ENCODE measurements at regions not wholly inside any gene's neighbourhood (a gene's known extent, or its start where the extent isn't known, plus 50 kb on each side); places are given as distances from the start of the nearest gene placed in this dataset.

DNA sequence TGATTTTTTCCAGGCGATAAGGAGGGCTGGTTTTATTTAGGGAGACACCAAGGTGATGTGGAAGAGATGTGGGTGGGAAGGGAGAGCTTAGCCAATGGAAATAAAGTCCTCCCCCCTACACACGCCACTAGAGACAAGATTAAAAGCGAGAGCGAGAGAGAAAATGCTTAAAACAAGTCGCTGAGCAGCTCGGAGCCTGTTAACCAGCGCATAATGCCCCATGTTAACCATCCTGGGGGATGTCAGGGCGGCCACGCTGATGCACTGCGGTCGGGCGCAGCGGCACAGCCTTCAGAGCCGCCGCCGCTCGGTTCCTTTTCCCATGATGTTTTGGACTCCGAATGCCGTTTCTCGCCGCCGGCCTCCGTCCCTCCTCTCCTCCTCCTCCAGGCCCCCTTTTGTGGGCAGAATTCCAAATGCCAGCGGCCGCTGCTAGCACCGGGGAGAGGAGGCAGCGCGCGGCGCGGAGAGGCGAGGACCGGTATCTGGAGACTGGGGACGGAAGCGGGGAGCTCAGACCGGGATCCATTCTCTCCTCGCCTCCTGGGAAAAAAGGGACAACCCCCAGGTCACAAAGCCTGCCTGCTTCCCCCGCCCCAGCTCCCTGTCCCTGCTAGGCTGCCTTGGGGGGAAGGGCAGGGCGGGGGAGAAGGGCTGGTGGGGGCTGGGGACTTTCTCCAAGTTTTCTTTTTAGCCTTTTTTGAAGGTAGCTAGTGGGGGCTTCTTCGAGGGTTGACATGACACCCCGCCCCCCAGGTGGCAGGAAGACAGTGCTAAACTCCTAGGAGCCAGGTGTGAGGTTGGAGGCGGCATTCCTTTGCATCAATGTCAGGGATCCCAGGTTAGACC is 98.1 kb upstream of the CCL2 start:
- no peak for DNase-seq

DNA sequence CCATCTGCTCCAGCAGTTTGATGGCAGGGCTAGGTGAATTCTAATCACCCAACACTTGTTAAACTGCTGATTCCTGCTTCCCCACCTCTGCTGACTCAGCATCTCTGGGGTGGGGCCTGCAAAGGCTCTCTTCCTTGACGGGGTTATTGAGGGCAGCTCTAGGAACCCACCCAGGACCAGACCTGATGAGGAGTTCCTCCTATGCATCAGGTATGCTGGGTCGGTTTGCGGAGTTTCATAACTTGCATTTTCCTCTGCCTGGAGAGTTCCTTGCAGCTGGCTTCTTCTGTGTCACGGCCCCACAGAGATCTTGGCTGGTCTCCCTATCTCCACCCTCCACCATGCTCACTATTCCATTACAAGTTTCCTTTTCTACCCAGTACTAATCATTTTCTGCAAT is 93.4 kb upstream of the CCL2 start:
- DNase-seq = no peak

DNA sequence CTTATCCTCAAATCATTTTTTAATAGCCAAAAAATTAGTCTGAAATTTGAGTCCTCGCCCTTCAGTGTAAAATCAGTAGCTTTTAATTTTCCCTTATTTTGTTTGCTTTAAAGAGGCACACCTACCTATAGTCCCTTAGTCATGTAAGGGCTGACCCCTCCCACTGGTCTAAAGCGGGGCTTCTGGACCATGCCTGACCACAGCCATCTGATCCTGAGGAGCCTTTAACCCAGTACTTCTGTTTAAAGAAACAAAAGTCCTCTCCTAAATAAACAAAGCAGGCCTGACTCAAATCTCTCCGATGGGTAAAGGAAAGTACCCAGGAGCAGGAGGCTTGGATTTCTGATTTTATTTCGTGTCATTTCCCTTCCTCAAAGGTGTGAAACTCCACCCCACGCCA is 92.0 kb upstream of the CCL2 start:
- no peak for DNase-seq

DNA sequence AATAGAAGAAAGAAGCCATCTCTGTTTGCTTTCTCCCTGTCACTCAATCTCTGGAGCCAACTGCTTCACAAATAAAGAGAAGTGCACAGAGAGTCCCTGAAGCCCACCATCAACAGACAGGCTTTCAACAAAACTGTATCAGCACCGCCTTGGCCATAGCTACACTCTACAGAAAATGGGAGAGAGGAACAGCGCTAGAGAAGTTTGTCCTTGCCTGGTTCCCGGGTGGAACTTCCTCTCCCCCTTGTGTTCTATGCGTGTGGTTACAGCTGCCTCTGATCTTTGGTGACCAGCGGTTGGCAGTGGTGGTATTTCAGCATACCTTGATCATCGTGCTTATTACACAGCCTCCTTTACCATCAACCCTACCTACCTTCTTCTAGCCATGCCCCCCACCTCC is 91.4 kb upstream of the CCL2 start:
- DNase-seq = no peak

DNA sequence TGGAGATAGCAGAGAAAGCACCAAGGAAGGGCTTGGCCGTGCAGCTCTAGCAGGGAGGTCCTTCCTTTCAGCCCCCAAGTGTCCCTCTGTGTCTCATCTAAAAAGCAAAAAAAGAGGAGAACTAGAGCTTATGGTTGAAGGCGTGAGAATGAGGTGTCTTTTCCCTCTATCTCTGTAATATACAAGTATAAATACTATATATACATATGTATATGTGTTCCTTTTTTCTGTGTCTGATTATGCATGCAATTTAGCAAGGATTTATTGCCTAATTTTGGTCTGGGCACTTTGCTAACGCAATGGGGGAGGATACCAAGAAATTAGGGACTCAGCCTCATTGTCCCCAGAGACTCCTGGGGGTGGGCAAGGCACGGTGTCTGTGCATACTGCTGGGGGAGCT is 90.2 kb upstream of the CCL2 start:
- no peak for DNase-seq

DNA sequence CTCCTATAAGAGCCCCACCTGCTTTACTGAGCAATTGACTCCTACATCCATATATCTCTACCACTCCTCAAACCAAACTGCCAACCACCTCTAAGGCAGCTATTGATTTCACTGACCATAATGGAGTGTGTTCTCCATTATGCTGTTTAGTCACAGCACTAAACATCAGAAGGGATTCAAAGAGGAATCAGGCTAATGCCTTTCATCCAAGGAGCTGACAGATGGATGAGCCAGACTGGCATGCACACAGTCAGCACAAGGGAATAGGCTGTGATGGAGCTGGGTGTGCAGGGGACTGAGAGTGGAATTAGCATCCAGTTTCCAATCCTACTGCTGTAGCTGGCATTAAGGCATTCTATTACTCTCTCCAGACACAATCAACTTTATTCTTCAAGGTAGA is 88.7 kb upstream of the CCL2 start:
- no peak for DNase-seq

DNA sequence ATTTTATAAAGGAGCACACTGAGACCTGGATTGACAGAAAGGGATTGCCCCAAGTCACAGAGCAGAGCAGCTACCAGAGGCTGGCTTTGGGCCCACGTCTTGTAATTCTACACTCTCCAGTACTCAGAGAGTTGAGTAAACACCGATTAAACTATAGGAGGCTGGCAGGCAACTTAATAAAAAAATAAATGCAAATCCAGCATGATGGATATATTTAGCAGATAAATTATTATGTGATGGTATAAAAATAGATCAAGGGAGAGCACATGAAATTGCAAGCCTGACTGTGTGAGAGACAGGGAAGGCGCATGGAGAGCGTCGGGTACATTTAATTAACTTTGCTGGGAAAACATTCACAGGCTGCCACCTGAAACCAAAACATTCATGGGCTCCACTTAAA is 87.7 kb upstream of the CCL2 start:
- no peak for DNase-seq

DNA sequence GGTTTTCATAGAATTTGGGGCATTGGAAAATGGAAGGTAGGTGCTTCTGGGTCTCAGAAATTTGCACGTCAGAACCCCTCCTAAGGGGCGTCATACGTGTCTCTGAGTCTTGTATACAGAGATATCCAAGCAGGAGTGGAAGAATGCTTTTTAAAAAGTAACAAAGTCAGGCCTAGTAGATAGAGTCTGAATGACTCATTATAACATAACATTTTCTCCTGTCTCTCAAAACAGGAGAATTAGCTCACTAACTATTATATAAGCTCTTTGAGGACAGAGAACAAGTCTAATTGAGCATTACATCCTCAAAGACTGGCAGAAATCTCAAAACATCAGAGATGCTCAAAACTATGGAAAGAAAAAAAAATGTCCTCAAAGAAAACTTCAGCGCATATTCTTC is 86.1 kb upstream of the CCL2 start:
- no peak for DNase-seq

DNA sequence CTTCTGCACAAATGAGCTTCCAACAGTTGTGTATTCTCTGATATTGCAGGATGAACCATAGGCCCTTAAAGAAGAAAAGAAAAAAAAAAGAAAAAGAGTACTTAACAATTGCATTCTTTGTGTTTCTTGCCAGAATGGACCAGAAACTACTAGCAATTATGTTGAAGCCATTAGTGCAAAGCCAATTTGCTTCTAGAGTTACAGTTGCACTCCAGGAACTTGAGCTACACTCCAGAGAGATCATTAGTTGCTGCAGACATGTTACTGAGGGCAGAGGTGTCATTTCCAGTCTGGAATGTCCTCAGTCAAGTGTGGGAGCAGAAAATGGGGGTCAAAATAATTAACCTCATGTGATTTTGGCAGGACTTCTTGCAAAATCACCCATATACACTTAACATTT is 85.6 kb upstream of the CCL2 start:
- DNase-seq = no peak

DNA sequence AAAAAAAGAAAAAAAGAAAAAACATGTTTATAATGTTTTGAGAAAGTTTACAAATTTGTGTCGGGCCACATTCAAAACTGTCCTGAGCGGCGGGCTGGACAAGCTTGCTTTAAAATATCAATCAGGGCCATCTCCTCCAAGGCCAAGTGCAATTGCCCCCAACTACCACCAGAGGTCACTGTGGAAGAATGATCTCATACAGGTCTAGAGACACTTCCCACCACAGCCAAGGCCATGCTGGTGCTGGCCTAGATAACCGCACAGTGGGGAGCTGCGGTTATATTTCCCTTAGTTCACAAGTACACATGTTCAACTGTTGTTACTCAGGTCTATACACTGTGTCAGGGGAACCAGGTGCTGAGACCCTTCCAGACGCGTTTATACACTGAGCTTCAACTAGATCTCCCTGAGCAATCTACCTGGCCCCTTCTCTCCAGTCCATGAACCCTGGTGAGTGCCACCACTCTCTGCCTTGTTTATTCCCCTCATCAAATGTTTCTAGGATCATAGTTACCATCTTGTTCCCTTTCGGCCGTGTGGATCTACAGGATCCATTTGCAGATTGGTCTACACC is 83.8 kb upstream of the CCL2 start:
- peak in 2 of 5 donors; percentile 23 to 50 for DNase-seq

DNA sequence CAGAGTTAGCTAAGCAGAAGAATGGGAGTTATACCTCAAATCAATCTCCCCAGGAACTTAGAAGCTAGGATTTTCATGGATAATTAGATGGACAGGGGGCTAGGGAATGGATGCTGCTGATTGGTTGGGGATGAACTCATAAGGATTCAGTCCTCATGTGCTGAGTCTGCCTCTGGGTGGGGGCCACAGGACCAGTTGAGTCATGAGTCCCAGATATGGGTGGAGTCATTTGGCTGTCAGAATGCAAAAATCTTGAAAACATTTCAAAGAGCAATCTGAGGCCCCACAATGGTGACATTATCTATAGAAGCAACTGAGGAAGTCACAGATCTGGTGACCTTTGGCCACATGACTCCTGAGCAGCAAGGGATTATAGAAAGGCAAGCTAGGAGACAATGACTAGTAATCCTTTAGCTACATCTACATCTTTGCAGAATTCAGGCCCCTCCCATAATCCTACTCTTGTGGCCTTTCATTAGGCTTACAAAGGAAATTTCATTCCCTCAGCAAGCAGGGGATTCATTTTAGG is 82.6 kb upstream of the CCL2 start:
- DNase-seq = no peak

DNA sequence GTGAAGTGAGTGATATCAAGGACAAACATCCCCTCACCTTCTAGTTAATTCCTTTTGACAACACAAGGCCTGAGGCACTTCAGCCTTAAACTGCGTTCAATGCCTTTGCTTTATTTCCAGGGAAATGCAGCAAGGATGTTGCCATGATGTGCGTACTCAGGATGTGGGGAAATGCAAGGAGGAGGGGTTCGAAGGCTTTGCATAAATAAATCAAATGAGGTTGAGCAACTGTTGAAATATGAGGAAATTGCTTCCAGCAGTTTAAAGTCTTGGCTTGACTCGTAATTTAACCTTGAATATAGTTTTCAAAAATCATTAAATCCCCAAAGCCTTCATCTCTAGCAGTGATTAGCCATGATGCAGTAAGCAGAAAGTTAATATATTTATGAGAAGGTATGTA is 81.8 kb upstream of the CCL2 start:
- DNase-seq = no peak

DNA sequence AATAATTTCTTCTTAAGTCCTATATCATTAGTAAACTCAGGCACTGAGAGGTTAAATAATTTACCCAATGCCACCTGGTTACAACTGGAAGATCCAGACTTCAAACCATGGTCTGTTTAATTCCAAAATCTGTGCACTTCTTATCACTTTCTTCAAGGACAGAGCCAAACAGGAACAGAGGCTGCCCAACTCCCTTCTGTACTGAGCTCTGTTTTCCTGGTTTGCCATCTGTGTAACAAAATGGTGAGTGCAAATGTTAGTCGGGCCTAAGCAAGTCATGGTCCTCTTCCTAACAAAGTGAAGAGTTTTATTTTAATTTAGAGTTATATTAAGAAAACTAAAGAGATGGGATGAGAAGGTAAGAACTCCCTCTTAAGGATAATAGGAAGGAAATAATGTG is 80.6 kb upstream of the CCL2 start:
- DNase-seq = no peak

DNA sequence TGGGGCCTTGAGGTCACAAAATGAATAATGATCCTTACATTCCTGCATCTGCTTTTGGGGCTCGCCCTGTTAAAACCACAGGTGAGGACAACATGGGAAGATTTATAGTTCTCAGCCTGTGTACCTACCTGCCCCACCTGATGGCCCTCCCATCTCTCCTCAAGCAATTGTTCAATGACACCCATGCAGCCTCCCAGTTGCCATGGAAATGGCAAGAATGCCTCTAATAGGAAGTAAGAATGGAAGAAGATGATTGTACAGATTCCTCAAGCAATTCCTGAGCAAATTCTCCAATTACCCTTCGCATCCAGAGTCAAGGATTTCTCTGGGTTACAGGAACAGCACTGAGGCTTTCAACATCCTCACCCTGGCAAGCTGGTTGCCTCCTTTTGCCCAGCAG is 78.6 kb upstream of the CCL2 start:
- no peak for DNase-seq

DNA sequence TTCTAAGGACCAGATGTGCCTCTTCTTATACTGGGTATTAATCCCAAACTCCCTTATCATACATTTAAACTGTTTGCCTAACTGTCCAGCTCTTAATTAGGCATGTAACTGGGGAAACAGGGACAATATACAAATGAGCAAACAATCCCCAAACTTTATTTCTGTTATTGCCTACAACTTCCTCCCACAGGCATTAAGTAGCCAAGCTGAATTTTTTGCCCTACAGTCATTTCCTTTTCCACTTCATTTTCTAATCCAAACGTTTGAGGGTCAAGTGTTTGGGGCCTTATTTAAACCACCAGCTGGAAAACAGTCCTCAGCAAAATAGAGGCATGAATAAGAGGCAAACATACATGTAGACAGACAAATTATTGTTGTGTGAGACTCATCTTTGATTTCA is 77.4 kb upstream of the CCL2 start:
- DNase-seq = no peak

DNA sequence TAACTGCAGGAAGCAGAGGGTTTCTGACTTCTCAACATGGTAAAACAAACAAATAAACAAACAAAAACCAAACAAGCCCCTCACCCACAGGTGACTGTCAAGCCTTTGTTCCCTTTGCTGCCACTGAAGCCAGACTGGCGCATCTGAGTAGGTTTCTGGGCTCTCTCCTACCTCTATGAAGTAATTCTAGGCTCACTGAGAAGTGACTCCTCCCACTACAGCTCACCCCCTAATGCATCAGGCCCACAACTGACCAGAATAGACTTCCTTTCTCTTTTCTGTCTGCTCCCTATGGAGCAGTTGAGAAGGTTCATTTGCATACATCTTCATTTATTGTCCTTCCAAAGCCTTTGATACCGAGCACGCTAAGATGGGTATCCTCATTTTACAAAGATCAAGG is 77.0 kb upstream of the CCL2 start:
- DNase-seq = no peak

DNA sequence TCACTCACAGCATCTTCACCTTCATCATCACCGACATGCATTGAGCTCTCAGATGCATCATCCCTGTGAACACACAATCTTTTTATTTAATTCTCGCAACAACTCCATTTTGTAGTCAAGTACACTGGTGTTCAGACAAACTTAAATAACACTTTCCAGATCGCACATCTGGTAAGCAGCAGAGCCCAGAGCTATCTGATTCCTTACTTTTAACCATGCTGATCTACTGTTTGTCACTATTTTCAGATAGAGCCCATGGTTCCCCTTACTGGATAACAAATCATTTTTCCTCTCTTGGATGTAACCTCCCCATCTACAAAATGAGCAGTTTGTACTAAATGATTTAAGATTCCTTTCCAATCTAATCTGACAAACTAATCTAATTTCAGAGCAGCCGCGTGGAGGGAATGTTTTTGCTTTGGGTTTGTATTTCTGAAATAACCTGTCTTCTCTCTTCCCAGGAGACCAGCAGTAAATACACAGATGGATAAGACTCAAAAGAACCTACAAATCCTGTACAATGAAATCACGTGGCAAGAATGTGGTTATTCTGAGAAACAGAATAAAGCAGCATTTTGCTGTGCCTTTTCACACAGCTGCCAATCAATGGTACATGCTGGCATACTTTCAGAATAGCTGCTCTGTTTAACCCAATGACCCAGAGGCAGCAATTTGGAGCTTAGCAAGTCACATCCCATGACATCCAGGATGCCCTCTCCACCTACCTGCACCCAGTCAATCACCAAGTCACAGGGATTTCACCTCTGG is 72.9 kb upstream of the CCL2 start:
- DNase-seq = no peak

DNA sequence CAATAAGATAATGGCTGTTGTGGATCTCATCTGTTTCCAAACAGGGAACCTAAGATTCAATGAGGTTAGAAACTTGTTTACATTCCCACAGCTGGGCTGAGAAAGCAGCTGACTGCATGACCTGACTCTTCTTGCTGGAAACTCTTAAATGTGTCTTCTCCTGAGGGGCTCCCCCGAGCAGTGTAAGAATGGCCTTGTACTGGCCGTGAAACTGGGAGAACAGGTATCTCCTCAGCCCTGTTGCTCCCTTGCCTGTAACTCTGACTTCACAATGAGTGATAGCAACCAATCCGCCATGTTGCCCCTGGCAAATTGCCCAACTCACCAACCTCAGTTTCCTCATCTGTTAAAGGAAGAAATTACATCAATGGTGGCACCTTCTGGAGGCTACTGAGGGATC is 59.1 kb upstream of the CCL2 start:
- DNase-seq = no peak

DNA sequence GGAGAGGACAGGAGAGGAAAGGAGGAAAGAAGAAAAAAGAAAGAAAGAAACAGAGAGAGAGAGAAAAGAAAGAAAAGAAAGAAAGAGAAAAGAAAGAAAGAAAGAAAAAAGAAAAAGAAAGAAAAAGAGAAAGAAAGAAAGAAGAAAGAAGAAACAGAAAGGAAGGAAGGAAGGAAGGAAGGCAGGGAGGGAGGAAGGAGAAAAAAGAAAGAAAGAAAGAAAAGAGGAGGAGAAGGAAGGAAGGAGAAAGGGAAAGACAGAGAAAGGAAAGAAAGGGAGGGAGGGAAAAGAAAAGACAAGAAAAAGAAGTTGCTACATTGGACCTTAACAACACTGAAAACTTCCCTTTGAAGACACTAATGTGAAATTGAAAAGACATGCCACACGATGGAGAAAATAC is 56.6 kb upstream of the CCL2 start:
- DNase-seq = no peak

DNA sequence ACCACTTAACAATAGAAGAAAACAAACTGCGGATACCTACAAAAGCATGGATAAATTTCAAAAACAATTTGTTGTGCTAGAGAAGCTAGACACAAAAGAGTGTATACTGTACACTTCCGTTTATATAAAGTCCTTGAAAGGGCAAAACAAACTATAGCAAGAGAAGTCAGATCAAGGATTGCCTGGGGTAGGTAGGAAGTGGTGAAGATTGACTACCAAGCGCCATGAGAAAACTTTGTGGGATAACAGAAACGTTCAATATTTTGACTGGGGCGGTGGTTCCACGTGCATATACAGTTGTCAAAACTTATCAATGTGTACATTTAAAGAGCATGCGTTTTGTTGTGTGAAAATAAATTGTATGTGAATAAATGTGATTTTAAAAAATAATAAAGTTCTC is 55.6 kb upstream of the CCL2 start:
- DNase-seq = no peak

DNA sequence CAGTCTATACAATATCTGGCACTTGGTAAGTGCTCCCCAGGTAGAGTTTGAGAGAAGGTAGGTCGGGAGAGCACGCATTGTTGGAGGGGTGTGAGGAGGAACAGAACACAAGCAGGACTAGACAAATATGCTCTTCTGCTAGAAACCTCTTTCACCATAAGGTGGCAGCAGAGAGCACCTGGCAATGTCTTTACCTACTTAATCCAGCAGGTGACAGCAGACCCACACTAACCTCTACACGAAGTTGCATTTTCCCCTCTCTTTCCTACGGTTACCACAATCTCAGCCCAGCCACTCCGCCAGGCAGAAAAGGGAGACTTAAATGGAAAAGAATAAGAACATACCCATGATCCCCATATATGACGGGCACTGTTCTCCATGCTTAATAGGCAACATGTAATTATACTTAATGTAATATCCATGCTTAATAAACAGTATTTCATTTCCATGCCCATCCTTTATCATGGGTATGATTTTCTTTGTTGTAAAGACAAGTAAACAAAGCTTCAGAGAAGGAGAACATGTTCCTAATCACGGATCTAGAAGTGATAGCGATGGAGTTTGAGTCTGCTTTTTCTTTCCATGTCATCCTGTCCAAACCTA is 55.1 kb upstream of the CCL2 start:
- DNase-seq = peak; percentile 15 to 66 (median 52)

DNA sequence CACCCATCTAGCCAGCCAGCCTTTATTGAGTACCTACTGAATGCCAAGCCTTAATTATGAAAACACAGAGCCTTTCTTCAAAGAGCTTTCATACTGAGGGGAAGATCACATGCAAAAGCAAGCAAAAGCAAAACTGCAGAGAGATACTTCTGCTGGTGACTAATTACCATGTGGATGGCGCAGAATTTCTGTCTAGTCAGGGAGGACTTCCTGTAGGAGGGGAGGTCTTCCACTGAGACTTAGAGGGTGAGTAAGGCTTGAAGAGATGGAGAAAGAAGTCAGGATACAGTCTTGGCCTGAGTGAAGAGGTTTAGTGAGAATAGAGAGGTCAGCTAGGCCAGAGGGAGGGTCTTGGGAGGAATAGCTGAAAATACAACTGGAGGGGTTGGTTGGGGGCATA is 53.9 kb upstream of the CCL2 start:
- peak in 1 of 5 donors; percentile 25 for DNase-seq

DNA sequence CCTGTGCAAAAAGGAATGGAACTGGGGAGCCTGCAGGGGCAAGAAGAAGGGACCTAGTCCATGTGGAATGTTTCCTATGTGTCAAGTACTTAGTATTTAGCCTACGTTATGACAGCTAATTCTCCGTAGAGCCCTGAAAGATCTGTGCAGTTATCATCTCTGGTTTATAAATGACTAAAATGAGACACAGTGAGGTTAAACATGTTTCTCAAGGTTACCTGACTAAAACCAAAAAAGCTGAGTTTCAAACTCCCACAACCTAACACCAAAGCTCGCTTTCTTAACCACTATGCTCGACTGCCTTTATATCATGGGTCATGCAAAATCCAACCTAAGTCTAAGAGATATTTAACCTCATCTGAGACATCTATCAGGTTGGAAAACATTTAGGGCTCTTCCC is 53.3 kb upstream of the CCL2 start:
- peak in 1 of 5 donors; percentile 42 for DNase-seq
